SU-DHL-6 (cell line): ENCODE measurements at regions not wholly inside any gene's neighbourhood (a gene's known extent, or its start where the extent isn't known, plus 50 kb on each side); places are given as distances from the start of the nearest gene placed in this dataset.

Experiments
- H2AFZ ChIP-seq: fragments of 200-600 bp; sonication (generic); 2 replicates; pipeline ENCODE4 v1.6.1; 2014; ENCODE audit warnings: low read depth, mild to moderate bottlenecking, moderate library complexity, mixed read lengths, antibody characterized with exemption, low read length; ENCODE audit not compliant: severe bottlenecking
- H3F3A ChIP-seq: fragments of 200-600 bp; shearing (Covaris generic); 2 replicates; pipeline ENCODE4 v1.6.0; 2016; ENCODE audit warnings: antibody characterized with exemption, mild to moderate bottlenecking; ENCODE audit not compliant: insufficient read depth
- H3K27ac ChIP-seq: fragments of 200-600 bp; sonication (generic); 2 replicates; pipeline ENCODE4 v1.5.1; 2016; ENCODE audit warnings: low read depth, mild to moderate bottlenecking, low read length, moderate library complexity, mixed read lengths
- H3K27me3 ChIP-seq: fragments of 200-600 bp; sonication (generic), shearing (Covaris generic); 2 replicates; pipeline ENCODE4 v1.6.0; 2014; ENCODE audit warnings: mild to moderate bottlenecking, low read length
- H3K36me3 ChIP-seq: fragments of 200-600 bp; sonication (generic); 2 replicates; pipeline ENCODE4 v1.6.1; 2014; ENCODE audit warnings: mild to moderate bottlenecking, low read length, mixed read lengths
- H3K4me2 ChIP-seq: fragments of 300-600, 200-600 bp; shearing (Covaris generic), sonication (generic); 2 replicates; pipeline ENCODE4 v1.6.0; 2014; ENCODE audit warnings: low read length, low read depth, mild to moderate bottlenecking; ENCODE audit not compliant: poor library complexity, severe bottlenecking
- H3K4me3 ChIP-seq: fragments of 200-600 bp; sonication (generic); 2 replicates; pipeline ENCODE4 v1.5.1; 2014; ENCODE audit warnings: antibody characterized with exemption, low read length, mild to moderate bottlenecking, mixed read lengths; ENCODE audit not compliant: insufficient read depth, poor library complexity, severe bottlenecking
- H3K79me2 ChIP-seq: fragments of 200-600 bp; sonication (generic); 2 replicates; pipeline ENCODE4 v1.6.1; 2014; ENCODE audit warnings: mild to moderate bottlenecking, low read length, moderate library complexity; ENCODE audit not compliant: insufficient read depth
- H3K9ac ChIP-seq: fragments of 200-600 bp; sonication (generic); 2 replicates; pipeline ENCODE4 v1.7.0; 2014; ENCODE audit warnings: mild to moderate bottlenecking, low read length
- H3K9me2 ChIP-seq: fragments of 200-600 bp; sonication (generic); replicated peaks from 2 replicates; pipeline ENCODE4 v1.6.1; 2014; ENCODE audit warnings: low read length; ENCODE audit not compliant: insufficient read depth
- H3K9me3 ChIP-seq: fragments of 200-600 bp; sonication (generic); 2 replicates; pipeline ENCODE4 v1.6.1; 2014; ENCODE audit warnings: low read length, mixed read lengths; ENCODE audit not compliant: insufficient read depth
- H4K20me1 ChIP-seq: fragments of 200-600 bp; sonication (generic); 2 replicates; pipeline ENCODE4 v1.6.1; 2014; ENCODE audit warnings: low read depth, mild to moderate bottlenecking, antibody characterized with exemption, low read length, moderate library complexity, mixed read lengths
- EZH2phosphoT487 ChIP-seq: fragments of 200-600 bp; sonication (generic), shearing (Covaris generic); conservative IDR thresholded peaks from 2 replicates; pipeline ENCODE4 v1.6.1; 2018; ENCODE audit warnings: mild to moderate bottlenecking, antibody characterized with exemption, low read length, moderate library complexity, mixed read lengths
- TF ChIP-seq, protein P1 (sequence below): fragments of 200-600 bp; sonication (generic); IDR thresholded peaks from one replicate; pipeline ENCODE4 v1.5.1; 2017; ENCODE audit warnings: antibody characterized with exemption, mild to moderate bottlenecking, low read length, moderate library complexity; ENCODE audit not compliant: insufficient read depth, poor library complexity, severe bottlenecking

DNA sequence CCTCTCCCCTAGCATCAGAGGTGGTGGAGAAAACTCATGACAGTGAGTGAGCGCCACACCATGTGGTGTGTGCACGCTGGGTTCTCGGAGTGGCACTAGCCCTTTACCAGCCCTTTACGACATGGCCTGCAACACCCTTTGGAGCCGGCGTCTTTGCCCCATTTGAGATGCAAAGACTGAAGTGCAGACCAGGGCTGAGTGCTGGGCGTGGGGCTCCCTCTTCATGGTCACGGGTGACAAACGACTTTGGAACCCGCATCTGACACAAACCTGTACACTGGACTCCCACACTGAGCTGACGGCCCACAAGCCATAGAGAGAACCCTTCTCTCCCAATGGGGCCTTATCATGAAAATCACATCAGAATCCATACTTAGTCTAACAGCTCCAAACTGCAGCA, 76.8 kb upstream of the ALDH1L1 start:
- no peak overlapping the region for H3K27ac ChIP-seq
- H3K9me2 ChIP-seq, result no peaks in the 10 kb centered on the region
- H3K79me2 ChIP-seq, result no peaks in the 10 kb centered on the region
- H2AFZ ChIP-seq, result no peak overlapping the region
- TF ChIP-seq, protein P1, sequence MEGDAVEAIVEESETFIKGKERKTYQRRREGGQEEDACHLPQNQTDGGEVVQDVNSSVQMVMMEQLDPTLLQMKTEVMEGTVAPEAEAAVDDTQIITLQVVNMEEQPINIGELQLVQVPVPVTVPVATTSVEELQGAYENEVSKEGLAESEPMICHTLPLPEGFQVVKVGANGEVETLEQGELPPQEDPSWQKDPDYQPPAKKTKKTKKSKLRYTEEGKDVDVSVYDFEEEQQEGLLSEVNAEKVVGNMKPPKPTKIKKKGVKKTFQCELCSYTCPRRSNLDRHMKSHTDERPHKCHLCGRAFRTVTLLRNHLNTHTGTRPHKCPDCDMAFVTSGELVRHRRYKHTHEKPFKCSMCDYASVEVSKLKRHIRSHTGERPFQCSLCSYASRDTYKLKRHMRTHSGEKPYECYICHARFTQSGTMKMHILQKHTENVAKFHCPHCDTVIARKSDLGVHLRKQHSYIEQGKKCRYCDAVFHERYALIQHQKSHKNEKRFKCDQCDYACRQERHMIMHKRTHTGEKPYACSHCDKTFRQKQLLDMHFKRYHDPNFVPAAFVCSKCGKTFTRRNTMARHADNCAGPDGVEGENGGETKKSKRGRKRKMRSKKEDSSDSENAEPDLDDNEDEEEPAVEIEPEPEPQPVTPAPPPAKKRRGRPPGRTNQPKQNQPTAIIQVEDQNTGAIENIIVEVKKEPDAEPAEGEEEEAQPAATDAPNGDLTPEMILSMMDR, result no peak
- no peak for TF ChIP-seq EZH2phosphoT487
- H4K20me1 ChIP-seq, result no peaks in the 10 kb centered on the region
- no peaks in the 10 kb centered on the region for H3K27me3 ChIP-seq
- H3K9ac ChIP-seq, result no peak overlapping the region
- H3K4me2 ChIP-seq, result no peak overlapping the region
- no peaks in the 10 kb centered on the region for H3K36me3 ChIP-seq
- H3K4me3 ChIP-seq, result no peak overlapping the region
- H3F3A ChIP-seq, result no peaks in the 10 kb centered on the region
- no peaks in the 10 kb centered on the region for H3K9me3 ChIP-seq

DNA sequence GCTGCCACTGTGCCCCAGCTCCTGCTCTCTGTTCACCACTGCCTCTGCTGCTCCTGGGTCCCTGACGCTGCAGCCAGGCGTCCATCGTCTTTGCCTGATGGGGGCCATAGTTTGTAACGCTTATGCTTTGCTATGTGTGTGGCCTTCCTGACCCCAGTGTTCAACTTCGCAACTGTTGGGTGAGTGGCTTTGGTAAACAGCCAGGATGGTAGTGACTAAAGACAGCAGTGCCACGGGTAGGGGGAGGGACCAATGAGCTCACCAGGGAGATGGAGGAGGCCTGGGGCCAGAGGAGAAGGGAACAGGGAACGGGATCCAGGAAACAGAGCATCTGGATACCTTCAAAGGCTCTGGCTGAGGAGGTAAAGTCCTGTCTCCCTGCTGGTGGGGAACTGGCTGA, 75.9 kb upstream of the ALDH1L1 start:
- no peaks in the 10 kb centered on the region for H3K27me3 ChIP-seq
- no peaks in the 10 kb centered on the region for H3K79me2 ChIP-seq
- no peaks in the 10 kb centered on the region for H4K20me1 ChIP-seq
- no peak for TF ChIP-seq EZH2phosphoT487
- TF ChIP-seq, protein P1, result no peak
- H3K9me3 ChIP-seq, result no peaks in the 10 kb centered on the region
- H3F3A ChIP-seq, result no peaks in the 10 kb centered on the region
- H3K36me3 ChIP-seq, result no peaks in the 10 kb centered on the region
- H3K9ac ChIP-seq, result no peak overlapping the region
- no peak overlapping the region for H3K4me2 ChIP-seq
- H3K4me3 ChIP-seq, result no peak overlapping the region
- no peak overlapping the region for H2AFZ ChIP-seq
- no peak overlapping the region for H3K27ac ChIP-seq
- H3K9me2 ChIP-seq, result no peaks in the 10 kb centered on the region

GRCh38 chr3:126253072-126253471, 72.7 kb upstream of the ALDH1L1 start:
- H3K9ac ChIP-seq, result no peak overlapping the region
- no peak overlapping the region for H2AFZ ChIP-seq
- H3K9me2 ChIP-seq, result no peaks in the 10 kb centered on the region
- no peaks in the 10 kb centered on the region for H4K20me1 ChIP-seq
- no peaks in the 10 kb centered on the region for H3K9me3 ChIP-seq
- no peak overlapping the region for H3K4me3 ChIP-seq
- no peak overlapping the region for H3K4me2 ChIP-seq
- no peaks in the 10 kb centered on the region for H3K79me2 ChIP-seq
- no peaks in the 10 kb centered on the region for H3K36me3 ChIP-seq
- no peak for TF ChIP-seq EZH2phosphoT487
- TF ChIP-seq, protein P1, result no peak
- no peak overlapping the region for H3K27ac ChIP-seq
- no peaks in the 10 kb centered on the region for H3K27me3 ChIP-seq
- no peaks in the 10 kb centered on the region for H3F3A ChIP-seq
